DOHH2 (cell line): ENCODE measurements at regions not wholly inside any gene's neighbourhood (a gene's known extent, or its start where the extent isn't known, plus 50 kb on each side); places are given as distances from the start of the nearest gene placed in this dataset.

Source experiments
- H3F3A ChIP-seq: fragments of 200-600 bp; sonication (generic), shearing (Covaris generic); 2 replicates; pipeline ENCODE4 v1.6.0; 2016; ENCODE audit warnings: antibody characterized with exemption, mild to moderate bottlenecking; ENCODE audit not compliant: control insufficient read depth, insufficient read depth
- H3K27ac ChIP-seq: fragments of 200-600 bp; sonication (generic); 2 replicates; pipeline ENCODE4 v1.5.1; 2014; ENCODE audit warnings: low read depth, mild to moderate bottlenecking, low read length, moderate library complexity
- H3K27me3 ChIP-seq: fragments of 200-600 bp; sonication (generic); 2 replicates; pipeline ENCODE4 v1.6.1; 2014; ENCODE audit warnings: mild to moderate bottlenecking, low read length, mixed read lengths; ENCODE audit not compliant: control insufficient read depth
- H3K36me3 ChIP-seq: fragments of 200-600 bp; sonication (generic); 2 replicates; pipeline ENCODE4 v1.6.1; 2014; ENCODE audit warnings: mild to moderate bottlenecking, low read length, moderate library complexity, mixed read lengths; ENCODE audit not compliant: control insufficient read depth
- H3K4me1 ChIP-seq: fragments of 200-600 bp; sonication (generic); 2 replicates; pipeline ENCODE4 v1.6.1; 2014; ENCODE audit warnings: mild to moderate bottlenecking, low read length, mixed read lengths; ENCODE audit not compliant: control insufficient read depth
- H3K4me2 ChIP-seq: fragments of 200-600 bp; sonication (generic); 2 replicates; pipeline ENCODE4 v1.6.0; 2014; ENCODE audit warnings: mild to moderate bottlenecking, low read length, moderate library complexity
- H3K4me3 ChIP-seq: fragments of 200-600 bp; sonication (generic); 2 replicates; pipeline ENCODE4 v1.5.1; 2014; ENCODE audit warnings: mild to moderate bottlenecking, low read length, mixed read lengths
- H3K79me2 ChIP-seq: fragments of 200-600 bp; sonication (generic); 2 replicates; pipeline ENCODE4 v1.6.1; 2014; ENCODE audit warnings: mild to moderate bottlenecking, low read length, mixed read lengths; ENCODE audit not compliant: control insufficient read depth
- H3K9me2 ChIP-seq: fragments of 200-600 bp; sonication (generic); replicated peaks from 2 replicates; pipeline ENCODE4 v1.6.1; 2014; ENCODE audit warnings: mild to moderate bottlenecking, low read length, mixed read lengths; ENCODE audit not compliant: control insufficient read depth
- H3K9me3 ChIP-seq: fragments of 200-600 bp; sonication (generic); 2 replicates; pipeline ENCODE4 v1.6.1; 2014; ENCODE audit warnings: antibody characterized with exemption, low read length, mixed read lengths; ENCODE audit not compliant: control insufficient read depth, insufficient read depth
- H4K20me1 ChIP-seq: fragments of 200-600 bp; sonication (generic); 2 replicates; pipeline ENCODE4 v1.6.0; 2014; ENCODE audit warnings: low read depth, mild to moderate bottlenecking, antibody characterized with exemption, low read length, moderate library complexity; ENCODE audit not compliant: control insufficient read depth, insufficient read depth
- EZH2phosphoT487 ChIP-seq: fragments of 200-600 bp; sonication (generic); IDR thresholded peaks from 2 replicates; pipeline ENCODE4 v1.6.1; 2017; ENCODE audit warnings: borderline replicate concordance, mild to moderate bottlenecking, antibody characterized with exemption, low read length, moderate library complexity, mixed read lengths
- TF ChIP-seq, protein P1 (sequence below): fragments of 200-600 bp; sonication (generic); IDR thresholded peaks from one replicate; pipeline ENCODE4 v1.5.1; 2014; ENCODE audit warnings: antibody characterized with exemption, mild to moderate bottlenecking, low read depth, low read length; ENCODE audit not compliant: poor library complexity, severe bottlenecking

- TF ChIP-seq, protein P1, sequence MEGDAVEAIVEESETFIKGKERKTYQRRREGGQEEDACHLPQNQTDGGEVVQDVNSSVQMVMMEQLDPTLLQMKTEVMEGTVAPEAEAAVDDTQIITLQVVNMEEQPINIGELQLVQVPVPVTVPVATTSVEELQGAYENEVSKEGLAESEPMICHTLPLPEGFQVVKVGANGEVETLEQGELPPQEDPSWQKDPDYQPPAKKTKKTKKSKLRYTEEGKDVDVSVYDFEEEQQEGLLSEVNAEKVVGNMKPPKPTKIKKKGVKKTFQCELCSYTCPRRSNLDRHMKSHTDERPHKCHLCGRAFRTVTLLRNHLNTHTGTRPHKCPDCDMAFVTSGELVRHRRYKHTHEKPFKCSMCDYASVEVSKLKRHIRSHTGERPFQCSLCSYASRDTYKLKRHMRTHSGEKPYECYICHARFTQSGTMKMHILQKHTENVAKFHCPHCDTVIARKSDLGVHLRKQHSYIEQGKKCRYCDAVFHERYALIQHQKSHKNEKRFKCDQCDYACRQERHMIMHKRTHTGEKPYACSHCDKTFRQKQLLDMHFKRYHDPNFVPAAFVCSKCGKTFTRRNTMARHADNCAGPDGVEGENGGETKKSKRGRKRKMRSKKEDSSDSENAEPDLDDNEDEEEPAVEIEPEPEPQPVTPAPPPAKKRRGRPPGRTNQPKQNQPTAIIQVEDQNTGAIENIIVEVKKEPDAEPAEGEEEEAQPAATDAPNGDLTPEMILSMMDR, result no peak
- Histone ChIP-seq H3K79me2 (0 out of 2 replicates have a peak, but pooled peaks cover 2% of the 10 kb centered on the region), H3K9me3 (no peaks in the 10 kb centered on the region), H3K9me2 (no peaks in the 10 kb centered on the region), H4K20me1 (no peaks in the 10 kb centered on the region), H3K27ac (peak overlapping the region; percentile 76), H3K4me3 (peak overlapping the region; percentile 28; the same call in 1 of the 2 replicates), H3K36me3 (peaks cover 12% of the 10 kb centered on the region; the same call in 1 of the 2 replicates), H3F3A (peaks cover 5% of the 10 kb centered on the region; the same call in 1 of the 2 replicates), H3K4me2 (peak overlapping the region; percentile 41), H3K27me3 (no peaks in the 10 kb centered on the region), H3K4me1 (peaks cover 76% of the 10 kb centered on the region)
Observed at GRCh38 chr6:87932361-87932760, 115.3 kb upstream of the SPACA1 start.

- H3K9me3 ChIP-seq, result no peaks in the 10 kb centered on the region
- H3F3A ChIP-seq, result peaks cover 7% of the 10 kb centered on the region; the same call in 1 of the 2 replicates
- H3K4me3 ChIP-seq, result peak overlapping the region; percentile 46
- peak overlapping the region; percentile 78 for H3K27ac ChIP-seq
- H3K36me3 ChIP-seq, result peaks cover 29% of the 10 kb centered on the region
- peak overlapping the region; percentile 70 for H3K4me2 ChIP-seq
- no peaks in the 10 kb centered on the region for H3K27me3 ChIP-seq
- TF ChIP-seq, protein P1, result peak; percentile 95
- TF ChIP-seq EZH2phosphoT487, result no peak
- H3K79me2 ChIP-seq, result peaks cover 9% of the 10 kb centered on the region; the same call in 1 of the 2 replicates
- H4K20me1 ChIP-seq, result no peaks in the 10 kb centered on the region
- peaks cover 87% of the 10 kb centered on the region for H3K4me1 ChIP-seq
- H3K9me2 ChIP-seq, result no peaks in the 10 kb centered on the region
Observed at GRCh38 chr6:87929843-87930288, 117.8 kb upstream of the SPACA1 start.

DNA sequence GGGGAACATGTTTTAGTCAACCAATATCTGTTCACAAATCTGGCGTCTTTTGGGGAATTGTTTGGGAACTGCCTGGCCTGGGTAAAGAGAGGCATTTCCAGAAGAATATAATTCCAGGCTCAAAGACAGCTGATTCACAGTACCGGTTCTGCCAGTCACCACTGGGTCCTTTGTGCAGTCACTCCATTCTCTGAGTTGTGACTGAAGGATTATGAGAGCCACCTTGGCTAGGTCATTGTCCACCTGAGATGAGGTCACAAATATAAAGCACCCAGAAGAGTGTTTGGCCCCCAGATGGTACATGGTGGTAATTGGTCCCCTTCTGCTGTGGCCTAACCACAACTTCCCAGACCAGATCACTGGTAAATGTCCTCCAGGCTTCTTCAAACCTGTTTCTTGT lies 121.0 kb upstream of the SPACA1 start:
- Histone ChIP-seq H3K79me2 (peaks cover 9% of the 10 kb centered on the region; the same call in 1 of the 2 replicates), H3F3A (peaks cover 32% of the 10 kb centered on the region), H3K27ac (peak overlapping the region; percentile 100), H3K27me3 (no peaks in the 10 kb centered on the region), H3K4me3 (no peak overlapping the region), H3K9me2 (no peaks in the 10 kb centered on the region), H4K20me1 (no peaks in the 10 kb centered on the region), H3K9me3 (no peaks in the 10 kb centered on the region), H3K4me2 (0 out of 2 replicates have a peak overlapping the region, but pooled peaks have one; percentile 58), H3K4me1 (peaks cover 98% of the 10 kb centered on the region), H3K36me3 (peaks cover 29% of the 10 kb centered on the region)
- TF ChIP-seq, protein P1, result no peak
- no peak for TF ChIP-seq EZH2phosphoT487
